ENCODE measurements at regions not wholly inside any gene's neighbourhood (a gene's known extent, or its start where the extent isn't known, plus 50 kb on each side); places are given as distances from the start of the nearest gene placed in this dataset.
"Not testable (repeated sequence)": the region's sequence is repeated elsewhere in the genome, so short reads cannot be mapped to it uniquely, and the experiment has no call there.

DNA sequence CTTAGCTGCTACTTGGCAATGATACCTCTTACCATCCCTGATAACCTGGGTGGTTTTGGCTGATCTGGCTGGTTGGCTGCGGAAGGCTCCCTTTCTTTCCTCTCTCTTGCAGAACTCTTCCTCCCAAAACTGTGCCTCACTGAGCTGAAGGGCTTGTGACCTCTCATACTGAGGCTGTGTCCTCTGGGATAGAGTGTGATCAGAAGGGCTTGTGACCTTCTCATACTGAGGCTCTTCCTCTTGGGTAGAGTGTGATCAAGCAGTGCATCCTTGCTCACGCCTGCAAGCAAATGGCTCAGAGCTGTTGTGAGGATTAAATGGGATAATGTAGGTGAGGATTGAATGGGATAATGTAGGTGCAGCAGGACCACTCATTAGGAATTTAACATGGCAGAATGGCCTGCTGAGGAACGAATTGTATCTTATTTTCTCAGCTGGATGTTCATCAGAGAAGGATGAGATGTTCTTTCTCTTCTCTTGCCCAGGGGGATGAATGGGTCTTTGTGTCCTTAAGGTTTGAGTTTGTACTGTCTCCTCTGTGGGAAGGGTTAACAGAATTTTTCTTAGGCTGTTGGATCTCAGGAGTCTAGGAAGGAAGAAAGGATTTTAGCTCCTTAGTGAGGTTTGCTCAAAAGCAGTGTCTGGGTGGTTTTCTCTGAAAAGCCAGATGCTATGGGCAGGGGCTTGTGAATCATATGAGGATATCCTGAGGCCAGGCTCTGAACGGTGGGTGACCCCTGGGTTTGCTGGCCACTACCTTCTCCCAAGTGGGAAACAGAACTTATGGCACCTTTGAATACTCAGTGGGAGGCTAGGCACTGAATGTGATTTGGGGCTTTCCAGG lies 130.0 kb upstream of the HS3ST2 start:
- no peak for DNase-seq

DNA sequence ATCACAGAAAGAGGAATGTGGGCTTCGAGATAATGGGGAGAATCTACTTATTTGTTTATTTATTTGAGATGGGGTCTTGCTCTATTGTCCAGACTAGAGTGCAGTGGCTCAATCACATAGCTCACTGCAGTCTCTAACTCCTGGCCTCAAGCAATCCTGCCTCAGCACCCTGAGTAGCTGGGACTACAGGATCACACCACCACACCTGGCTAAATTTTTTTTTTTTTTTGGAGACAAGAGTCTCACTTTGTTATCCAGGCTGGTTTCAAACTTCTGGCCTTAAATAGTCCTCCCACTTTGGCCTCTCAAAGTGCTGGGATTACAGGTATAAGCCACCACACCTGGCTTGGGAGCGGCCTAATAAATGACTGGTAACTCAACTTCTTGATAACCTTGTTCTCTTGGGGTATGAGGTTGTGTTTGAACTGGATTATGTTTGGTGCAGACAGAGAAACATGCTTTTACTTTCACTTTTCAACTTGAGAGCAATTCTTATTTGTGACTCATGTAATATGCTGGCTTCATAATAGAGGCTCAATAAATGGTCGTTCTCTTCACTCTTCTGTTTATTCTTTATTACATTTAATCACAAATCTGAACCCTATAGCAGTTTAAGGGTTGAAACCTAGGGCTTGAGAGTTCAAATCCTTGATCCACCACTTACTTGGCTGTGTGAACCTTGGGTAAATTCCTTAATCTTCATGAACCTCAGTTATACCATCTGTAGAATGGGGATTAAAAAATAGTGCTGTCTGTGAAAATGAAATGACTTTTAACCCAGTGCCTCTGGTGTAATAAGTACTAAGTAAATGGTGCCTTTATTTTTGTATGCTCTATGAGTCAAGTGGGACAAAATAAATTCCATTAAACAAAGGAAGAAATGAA lies 129.1 kb upstream of the HS3ST2 start:
- no peak for DNase-seq

DNA sequence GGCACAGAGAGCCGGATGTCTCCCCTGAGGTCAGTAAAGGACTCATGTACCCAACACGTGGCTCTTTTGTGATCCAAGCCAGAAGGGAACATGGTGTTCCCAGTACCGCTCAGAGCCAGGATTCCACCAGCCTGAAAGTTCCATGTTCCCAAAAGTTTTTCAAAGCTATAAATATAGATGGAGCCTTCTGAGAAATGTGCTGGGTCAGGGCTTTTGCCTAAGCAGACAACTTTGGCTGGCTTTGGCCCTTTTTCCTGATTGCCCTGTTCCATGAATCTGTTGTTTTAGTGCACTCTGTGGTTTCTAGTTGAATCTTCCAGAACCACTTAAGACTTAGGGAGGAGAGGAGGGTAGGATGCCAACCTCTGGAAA lies 128.5 kb upstream of the HS3ST2 start:
- DNase-seq: no peak

DNA sequence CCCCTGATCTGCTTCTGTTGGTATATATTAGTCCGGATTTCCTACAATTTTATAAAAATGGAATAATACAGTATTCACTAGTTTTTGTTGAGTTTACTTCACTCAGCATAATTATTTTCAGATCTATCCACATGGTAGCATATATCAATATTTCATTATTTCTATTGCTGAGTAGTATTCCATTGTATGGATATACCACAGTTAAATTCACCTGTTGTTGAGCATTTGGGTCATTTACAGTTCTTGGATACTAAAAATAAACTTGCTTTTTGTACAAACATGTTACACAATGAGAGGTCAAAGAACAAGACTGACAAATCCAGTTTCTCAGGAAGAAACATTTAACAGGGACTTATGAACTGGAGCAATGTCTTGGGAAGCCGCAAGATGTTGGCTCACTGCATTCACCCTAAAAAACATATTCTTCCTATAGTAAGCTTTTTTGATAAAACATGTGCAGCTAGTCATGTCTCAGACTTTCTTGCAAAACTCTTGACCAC lies 126.9 kb upstream of the HS3ST2 start:
- no peak for DNase-seq

DNA sequence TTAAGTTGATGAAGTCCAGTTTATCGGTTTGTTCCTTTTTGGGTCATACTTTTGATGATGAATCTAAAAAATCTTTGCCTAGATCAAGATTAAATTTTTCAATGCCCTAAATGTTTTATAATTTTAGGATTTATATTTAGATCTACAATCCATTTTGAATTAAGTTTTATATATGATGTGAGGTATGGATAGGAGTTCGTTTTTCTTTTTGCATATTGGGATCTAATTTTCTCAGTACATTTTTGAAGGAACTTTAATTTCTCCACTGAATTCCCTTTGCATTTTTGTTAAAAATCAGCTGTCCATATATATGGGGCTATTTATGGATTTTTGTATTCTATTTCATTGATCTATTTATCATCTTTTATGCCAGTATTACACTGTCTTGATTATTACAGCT lies 125.5 kb upstream of the HS3ST2 start:
- DNase-seq: no peak

DNA sequence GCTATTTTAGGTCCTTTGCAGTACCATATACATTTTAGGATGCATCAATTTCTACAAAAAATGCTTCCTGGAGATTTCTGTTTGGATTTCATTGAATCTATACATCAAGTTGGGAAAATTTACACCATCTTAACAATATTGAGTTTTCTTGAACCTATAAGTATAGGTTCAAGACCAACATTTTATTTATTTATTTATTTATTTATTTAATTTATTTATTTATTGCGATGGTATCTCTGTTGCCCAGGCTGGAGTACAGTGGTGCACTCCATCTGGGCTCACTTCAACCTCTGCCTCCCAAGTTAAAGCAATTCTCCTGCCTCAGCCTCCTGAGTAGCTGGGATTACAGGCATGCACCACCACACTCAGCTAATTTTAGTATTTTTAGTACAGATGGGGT lies 125.0 kb upstream of the HS3ST2 start:
- DNase-seq: no peak

DNA sequence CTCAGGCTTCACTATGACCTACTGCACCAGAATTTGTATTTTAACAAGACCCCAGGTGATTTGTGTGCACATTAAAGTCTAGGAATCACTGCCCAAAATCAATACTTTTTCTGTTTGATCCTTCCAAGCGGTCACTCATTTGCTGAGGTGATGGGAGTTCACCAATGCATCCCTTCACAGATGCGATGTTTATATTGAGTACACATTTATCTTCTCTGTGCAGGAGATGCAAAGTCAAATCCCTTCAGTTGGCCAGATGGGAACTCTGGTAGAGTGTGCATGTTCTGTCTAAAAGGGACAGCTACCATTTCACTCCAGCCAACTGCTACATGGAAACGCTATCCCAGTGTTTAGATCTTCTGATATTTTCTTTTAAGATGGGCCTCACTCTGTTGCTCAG lies 122.6 kb upstream of the HS3ST2 start:
- DNase-seq: no peak

DNA sequence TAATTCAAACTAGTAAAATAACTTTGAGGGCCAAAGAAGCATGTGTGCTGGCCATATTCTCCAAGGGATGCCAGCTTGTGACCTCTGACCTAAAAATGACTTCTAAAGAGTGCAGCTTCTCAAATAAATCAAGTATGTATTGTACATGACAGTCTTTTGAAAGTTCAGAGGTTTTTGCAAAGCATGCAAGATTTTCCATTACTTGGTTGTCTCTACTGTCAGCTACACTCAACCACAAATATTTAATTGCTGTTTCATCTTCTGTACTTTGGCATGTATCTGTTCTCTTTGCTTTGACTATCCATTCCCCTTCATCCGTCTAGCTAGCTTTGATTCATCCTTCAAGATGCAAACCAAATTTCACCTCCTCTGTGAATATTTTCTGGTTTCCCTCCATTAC lies 121.9 kb upstream of the HS3ST2 start:
- no peak for DNase-seq

DNA sequence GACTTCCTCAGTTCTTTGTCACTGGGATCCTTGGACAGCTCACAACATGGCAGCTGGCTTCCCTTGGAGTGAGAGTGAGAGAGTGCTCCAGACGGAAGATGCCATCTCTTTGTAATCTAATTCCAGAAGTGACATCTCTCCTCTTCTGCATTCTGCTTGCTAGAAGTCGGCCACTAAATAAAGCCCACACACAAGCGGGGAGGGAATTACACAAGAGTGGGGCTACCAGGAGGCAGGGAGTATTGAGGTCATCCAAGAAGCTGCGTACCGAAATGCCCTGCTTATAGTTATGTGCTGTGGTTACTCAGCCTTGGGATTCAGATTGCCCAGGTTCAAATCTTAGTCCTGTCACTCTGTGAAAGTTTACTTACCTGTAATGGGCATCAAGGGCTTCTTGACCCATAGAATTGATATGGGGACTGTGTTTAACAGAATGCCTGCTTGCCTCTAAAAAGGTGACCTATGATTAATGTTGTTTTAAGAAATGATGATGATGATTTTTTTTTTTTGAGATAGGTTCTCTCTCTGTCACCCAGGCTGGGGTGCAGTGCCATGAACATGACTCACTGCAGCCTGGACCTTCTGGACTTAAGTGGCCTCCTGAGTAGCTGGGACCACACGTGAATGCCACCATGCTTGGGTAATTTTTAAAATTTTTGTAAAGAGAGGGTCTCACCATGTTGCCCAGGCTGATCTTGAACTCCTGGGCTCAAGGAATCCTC lies 120.9 kb upstream of the HS3ST2 start:
- no peak for DNase-seq

DNA sequence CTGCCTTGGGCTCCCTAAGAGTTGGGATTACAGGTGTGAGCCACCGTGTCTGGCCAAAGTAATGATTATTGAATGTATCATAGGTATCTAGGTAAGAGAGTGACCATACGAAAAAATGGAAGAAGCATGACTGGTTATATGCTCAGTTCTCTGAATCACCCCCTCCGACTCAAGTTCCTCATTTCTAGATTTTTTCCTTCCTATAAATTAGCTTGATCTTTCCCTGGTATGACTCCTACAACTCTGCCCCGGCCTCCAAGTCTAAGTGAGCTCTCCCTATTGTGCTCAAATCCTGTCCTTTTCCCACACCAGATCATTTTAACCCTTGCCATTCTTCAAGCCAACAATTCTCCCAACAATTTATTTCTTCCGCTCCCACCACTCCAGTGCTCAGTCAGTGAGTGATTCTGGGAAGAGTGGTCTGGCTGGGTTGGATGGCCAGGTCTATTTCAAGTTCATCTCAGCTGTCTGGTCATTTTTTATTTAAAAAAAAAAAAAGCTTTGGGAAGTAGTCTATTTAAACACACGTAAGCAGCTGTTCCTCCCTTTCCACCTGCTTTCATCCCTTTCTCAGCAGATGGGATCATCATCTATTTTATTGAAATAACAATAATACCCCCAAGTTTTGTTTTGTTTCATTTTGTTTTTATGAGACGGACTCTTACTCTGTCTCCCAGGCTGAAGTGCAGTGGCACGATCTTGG lies 120.2 kb upstream of the HS3ST2 start:
- no peak for DNase-seq

DNA sequence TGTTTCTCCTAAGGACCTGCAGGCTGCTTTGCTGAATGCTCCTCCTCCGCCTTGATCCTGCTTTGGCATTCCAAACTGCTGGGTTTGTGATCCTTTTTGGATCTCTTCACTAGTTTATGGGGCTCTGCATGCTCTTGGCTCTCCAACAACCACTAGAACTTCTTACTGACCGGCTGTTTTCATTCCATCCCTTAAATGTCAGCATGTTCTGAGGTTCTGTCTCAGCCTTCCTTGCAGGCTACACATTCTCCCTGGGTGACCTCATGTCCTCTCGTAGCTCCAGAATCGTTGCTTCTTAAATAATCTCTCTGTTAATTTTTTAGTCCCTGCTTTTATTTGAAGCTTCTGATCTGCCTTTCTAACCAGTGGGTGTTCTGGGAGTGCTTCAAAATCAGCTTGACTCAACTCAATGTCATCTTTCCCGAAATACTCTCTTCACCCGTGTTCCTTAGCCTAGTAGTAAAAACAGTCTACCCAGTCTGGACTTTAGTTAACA lies 119.0 kb upstream of the HS3ST2 start:
- DNase-seq: no peak

DNA sequence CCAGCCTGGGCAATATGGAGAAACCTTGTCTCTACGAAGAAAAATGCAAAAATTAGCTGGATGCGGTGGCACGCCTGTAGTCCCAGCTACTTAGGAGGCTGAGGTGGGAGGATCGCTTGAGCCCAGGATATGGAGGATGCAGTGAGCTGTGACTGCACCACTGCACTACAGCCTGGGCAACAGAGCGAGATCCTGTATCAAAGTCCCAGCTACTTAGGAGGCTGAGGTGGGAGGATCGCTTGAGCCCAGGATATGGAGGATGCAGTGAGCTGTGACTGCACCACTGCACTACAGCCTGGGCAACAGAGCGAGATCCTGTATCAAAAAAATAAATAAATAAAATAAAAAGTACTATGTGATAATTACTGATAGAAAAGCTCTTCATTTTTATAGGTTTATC lies 118.2 kb upstream of the HS3ST2 start:
- not testable (repeated sequence) for DNase-seq

DNA sequence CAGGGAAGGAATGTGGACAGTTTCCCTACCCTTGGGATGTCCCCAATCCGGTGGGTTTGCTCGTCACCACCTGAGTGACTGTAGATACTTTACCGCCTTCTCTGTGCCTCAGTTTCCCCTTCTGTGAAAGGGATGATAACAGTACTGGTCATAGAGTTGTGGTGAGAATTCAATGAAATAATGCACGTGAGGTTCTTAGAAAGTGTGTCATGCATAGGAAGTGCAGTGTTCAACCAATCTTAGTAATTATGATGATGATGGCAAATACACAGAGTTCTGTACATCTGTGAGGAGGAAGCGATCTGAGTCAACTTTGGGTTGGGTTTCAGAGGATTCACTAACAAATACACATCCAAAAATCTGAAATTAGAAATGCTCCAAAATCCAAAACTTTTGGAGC lies 114.6 kb upstream of the HS3ST2 start:
- no peak for DNase-seq

DNA sequence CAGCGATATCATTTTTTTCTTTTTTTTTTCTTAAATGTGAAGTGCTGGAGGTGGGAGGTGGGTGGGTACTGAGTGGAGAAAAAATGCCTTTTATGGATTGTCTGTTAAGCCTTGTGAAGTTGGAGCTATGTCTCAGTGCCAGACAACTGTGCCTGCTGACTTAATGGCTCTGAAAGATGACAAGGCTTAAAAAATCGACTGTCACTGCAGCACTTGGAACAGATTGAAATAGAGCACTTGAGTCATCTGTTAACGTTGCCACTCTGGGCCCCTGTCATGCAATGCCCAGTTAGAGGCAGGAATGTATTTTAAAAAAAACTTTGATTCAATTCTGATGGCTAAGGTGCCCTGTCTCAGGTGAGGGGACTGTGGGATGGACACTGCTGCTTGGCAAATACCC lies 108.2 kb upstream of the HS3ST2 start:
- no peak for DNase-seq

DNA sequence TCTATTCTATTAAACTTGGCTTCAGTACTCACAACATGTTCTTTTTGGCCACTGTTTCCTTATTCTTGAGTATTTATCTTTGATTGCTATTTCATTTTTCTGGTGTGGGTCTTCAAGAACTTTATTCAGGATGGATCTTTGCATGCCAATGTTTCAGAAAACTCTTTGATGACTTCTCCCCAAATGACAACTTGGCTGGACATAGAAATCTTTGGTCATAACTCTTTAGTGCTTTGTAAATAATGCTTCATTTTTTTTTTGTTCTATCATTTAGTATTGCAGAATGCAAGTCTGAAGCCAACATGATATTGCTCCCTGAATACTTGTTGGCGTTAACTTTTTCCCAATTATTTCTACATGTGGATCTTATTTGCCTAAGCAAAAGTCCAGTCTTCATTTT lies 103.6 kb upstream of the HS3ST2 start:
- DNase-seq: no peak

DNA sequence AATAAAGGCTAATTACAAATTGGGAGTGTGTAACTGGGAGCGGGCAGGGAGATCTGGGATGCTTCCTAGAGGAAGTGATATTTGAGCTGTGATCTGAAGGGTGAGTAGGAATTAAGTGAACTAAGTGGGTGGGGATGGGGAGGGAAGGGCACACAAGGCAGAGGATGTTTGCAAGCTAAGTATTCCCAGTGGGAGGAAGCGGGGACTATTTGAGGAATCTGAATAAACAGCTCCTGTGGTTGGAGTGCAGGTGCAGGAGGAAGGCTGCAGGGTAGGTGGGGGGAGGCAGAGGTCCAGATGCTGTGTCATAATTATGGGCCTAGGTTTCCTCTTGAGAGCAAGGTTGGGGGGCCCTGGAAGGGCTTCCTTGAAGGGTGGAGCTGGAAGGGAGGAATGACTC lies 102.1 kb upstream of the HS3ST2 start:
- DNase-seq: no peak

DNA sequence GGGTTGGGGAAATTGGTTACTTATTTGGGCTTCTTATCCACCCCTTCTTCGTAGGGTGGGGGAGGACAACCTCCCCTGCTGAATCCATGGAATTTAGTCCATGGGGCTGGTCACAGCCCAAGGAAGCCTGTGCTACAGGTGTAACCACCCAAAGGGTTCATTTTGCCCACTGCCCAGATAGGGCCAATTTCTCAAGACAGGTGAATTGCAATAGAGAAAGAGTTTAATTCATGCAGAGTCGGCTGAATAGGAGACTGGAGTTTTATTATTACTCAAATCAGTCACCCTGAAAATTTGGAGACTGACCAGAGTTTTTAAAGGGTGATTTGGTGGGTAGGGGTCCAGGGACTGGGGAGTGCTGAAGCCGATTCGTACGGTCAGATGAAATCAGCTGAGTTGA lies 101.5 kb upstream of the HS3ST2 start:
- DNase-seq: no peak

DNA sequence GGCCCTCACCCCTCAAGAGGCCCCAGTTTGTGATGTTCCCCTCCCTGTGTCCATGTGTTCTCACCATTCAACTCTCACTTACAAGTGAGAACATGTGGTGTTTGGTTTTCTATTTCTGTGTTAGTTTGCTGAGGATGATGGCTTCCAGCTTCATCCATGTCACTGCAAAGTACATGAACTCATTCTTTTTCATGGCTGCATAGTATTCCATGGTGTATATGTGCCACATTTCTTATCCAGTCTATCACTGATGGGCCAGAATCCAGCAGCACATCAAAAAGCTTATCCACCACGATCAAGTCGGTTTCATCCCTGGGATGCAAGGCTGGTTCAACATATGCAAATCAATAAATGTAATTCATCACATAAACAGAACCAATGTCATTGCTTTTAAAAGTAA lies 95.4 kb upstream of the HS3ST2 start:
- DNase-seq: not testable (repeated sequence)

DNA sequence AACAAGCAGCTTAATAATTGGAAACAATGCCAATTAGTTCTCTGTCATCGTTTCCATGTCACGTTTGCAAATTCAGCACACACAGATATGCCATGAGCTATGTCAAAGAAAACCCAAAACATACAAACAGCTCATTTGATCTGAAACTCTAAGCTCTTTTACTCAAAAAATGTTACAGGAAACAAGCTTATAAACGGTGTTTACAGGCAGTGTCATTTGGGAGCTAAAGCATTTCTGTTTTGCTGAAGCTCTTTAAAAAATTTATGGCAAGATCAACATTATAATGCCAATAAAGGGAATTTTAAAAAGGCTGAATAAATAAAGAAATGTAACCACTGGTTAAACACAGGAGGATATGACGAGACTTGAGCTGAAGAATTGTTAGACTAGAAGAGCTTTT lies 94.0 kb upstream of the HS3ST2 start:
- no peak for DNase-seq

DNA sequence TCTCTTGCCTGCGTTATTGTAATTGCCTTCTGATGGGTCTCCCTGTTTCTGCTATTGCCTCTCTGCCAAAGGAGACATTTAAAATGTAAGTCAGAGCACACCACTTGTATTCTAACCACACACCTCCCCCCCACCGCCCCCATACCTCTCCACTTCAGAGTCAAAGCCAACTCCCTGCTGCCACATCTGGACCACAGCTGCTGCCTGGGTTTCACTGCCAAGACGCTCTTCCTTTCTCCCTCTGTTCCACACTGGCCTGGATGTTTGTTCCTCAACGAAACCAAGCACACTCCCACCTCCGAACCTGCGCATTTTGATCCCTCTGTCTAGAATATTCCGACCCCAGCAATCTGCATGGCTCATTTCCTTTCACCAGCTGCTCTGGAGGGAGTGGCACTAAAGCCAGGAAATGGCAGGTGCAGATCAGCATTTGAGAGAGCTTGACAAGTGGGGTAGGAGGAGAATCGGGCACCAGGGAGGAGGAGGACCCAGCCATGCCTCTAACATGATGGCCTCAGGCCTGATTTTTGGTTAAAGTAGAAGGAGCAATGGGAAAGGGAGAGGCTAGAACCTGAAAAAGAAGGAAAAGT lies 92.4 kb upstream of the HS3ST2 start:
- no peak for DNase-seq

DNA sequence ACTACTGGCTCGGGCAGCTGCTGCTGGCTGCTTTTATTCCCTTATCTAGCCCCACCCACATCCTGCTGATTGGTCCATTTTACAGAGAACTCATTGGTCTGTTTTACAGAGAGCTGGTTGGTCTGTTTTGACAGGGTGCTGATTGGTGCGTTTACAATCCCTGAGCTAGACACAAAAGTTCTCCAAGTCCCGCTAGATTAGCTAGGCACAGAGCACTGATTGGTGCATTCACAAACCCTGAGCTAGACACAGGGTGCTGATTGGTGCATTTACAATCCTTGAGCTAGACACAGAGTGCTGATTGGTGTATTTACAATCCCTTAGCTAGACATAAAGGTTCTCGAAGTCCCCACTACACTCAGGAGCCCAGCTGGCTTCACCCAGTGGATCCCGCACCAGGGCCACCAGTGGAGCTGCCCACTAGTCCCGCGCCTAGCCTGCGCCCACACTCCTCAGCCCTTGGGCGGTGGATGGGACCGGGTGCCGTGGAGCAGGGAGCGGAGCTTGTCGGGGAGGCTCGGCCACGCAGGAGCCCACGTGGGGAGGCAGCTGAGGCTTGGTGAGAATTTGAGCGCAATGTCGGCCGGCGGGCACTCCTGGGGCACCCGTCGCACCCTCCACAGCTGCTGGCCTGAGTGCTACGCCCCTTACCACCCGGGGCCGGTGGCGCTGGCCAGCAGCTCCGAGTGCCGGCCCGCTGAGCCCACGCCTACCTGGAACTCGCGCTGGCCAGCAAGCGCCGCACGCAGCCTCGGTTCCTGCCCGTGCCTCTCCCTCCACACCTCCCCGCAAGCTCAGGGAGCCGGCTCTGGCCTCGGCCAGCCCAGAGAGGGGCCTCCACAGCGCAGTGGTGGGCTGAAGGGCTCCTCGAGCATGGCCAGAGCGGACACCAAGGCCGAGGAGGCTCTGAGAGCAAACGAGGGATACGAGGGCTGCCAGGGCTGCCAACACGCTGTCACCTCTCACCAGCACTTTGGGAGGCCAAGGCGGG lies 91.1 kb upstream of the HS3ST2 start:
- DNase-seq: not testable (repeated sequence)

All from stimulated activated CD4-positive, alpha-beta T cell treated with anti-CD3 and anti-CD28 coated beads, Interleukin-4, amount 100 ng/mL, for 4 hours (primary cell).